ENCODE measurements at regions not wholly inside any gene's neighbourhood (a gene's known extent, or its start where the extent isn't known, plus 50 kb on each side); places are given as distances from the start of the nearest gene placed in this dataset.

DNA sequence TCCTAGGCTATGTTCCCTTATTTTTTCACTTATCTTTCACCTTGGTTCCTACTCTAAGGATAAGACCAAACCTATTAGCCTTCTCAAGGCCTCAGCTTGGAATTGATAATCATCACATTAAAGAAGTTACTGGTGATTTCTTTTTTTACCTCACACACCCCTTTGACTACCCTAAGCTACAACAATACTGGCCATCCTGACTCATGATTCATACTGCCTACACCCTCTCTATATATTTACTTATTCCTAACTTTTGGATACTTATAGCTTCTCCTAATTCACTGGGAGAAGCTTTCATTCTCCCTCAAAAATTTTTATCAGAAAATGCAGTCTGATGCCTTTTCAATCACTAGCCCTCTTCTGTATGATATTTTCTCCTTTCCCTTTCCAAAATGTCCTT is 256.1 kb downstream of the TBX18 start:
- no peak for DNase-seq (ENCODE audit: low read depth, low spot score)
- Histone ChIP-seq H3K4me3 (no peak overlapping the region), H3K27ac (no peak overlapping the region), H3K36me3 (ENCODE audit: insufficient read depth, low read length) (no peaks in the 10 kb centered on the region), H3K9ac (ENCODE audit: insufficient read length) (no peak overlapping the region), H3K9me3 (ENCODE audit: low read depth, low read length) (no peaks in the 10 kb centered on the region)
- TF ChIP-seq FOXP2 (optimal IDR thresholded peaks at IDR 0.05; ENCODE audit: control extremely low read depth, extremely low read length, insufficient read depth), result no peak
- TF ChIP-seq EZH2 (IDR thresholded peaks at IDR 0.05), result no peak
- no peak for TF ChIP-seq POLR2AphosphoS5 (IDR thresholded peaks at IDR 0.05; ENCODE audit: borderline replicate concordance, low read depth, low read length)

DNA sequence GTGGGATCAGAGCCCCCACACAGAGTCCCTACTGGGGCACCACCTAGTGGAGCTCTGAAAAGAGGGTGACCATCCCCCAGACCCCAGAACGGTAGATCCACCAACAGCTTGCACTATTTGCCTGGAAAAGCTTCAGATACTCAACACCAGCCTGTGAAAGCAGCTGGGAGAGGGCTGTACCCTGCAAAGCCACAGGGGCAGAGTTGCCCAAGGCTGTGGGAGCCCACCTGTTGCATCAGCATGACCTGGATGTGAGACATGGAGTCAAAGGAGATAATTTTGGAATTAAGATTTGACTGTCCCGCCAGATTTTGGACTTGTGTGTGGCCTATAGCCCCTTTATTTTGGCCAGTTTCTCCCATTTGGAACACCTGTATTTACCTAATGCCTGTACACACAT is 260.4 kb downstream of the TBX18 start:
- Histone ChIP-seq H3K4me3 (no peak overlapping the region), H3K27ac (no peak overlapping the region), H3K9ac (ENCODE audit: insufficient read length) (no peak overlapping the region), H3K36me3 (ENCODE audit: insufficient read depth, low read length) (no peaks in the 10 kb centered on the region), H3K9me3 (ENCODE audit: low read depth, low read length) (no peaks in the 10 kb centered on the region)
- DNase-seq (ENCODE audit: low read depth, low spot score), result no peak
- TF ChIP-seq POLR2AphosphoS5 (IDR thresholded peaks at IDR 0.05; ENCODE audit: borderline replicate concordance, low read depth, low read length) (no peak), FOXP2 (optimal IDR thresholded peaks at IDR 0.05; ENCODE audit: control extremely low read depth, extremely low read length, insufficient read depth) (no peak), EZH2 (IDR thresholded peaks at IDR 0.05) (no peak)

DNA sequence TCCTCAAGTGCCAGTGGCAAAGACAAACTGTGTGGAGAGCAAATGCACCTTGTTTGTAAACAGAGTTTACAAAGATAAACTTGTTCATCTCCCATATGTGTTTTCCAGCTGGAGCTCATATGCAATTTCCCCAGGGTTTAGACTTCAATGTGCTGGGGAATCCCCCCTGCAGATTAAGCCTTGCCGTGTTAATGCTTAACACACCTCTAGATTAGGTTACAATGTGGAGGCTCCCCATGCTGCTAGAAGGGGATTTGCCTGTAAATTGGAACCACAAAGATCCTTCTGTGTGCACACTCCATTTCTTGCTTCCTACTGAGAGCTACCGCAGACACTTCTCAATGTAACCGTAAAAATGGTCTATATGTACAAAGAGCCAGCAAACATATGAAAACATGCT is 263.1 kb downstream of the TBX18 start:
- no peak overlapping the region for H3K4me3 ChIP-seq
- DNase-seq (ENCODE audit: low read depth, low spot score), result no peak
- no peak overlapping the region for H3K9ac ChIP-seq (ENCODE audit: insufficient read length)
- no peaks in the 10 kb centered on the region for H3K9me3 ChIP-seq (ENCODE audit: low read depth, low read length)
- no peak for TF ChIP-seq POLR2AphosphoS5 (IDR thresholded peaks at IDR 0.05; ENCODE audit: borderline replicate concordance, low read depth, low read length)
- no peak for TF ChIP-seq FOXP2 (optimal IDR thresholded peaks at IDR 0.05; ENCODE audit: control extremely low read depth, extremely low read length, insufficient read depth)
- no peak overlapping the region for H3K27ac ChIP-seq
- no peaks in the 10 kb centered on the region for H3K36me3 ChIP-seq (ENCODE audit: insufficient read depth, low read length)

DNA sequence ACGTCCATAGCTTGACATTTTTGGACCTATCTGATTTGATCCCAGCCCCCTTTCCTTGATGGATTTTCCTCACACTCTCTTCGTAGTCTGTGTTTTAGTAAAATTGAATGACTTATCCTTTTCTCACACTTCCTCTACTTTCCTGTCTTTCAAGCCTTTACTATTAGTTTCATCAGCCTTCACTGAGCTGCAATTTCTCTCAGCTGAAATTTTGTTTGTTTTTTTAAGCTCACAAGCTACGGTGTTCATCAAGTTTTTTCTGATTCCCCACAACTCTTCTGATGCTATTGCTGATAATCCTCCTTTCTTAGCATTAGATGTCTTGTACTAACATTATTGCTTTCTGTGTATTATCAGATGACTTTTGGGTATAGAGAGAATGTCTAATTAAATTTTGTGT is 263.7 kb downstream of the TBX18 start:
- Histone ChIP-seq H3K9me3 (ENCODE audit: low read depth, low read length) (no peaks in the 10 kb centered on the region), H3K4me3 (no peak overlapping the region), H3K36me3 (ENCODE audit: insufficient read depth, low read length) (no peaks in the 10 kb centered on the region), H3K27ac (no peak overlapping the region), H3K9ac (ENCODE audit: insufficient read length) (no peak overlapping the region)
- DNase-seq (ENCODE audit: low read depth, low spot score), result no peak
- TF ChIP-seq POLR2AphosphoS5 (IDR thresholded peaks at IDR 0.05; ENCODE audit: borderline replicate concordance, low read depth, low read length) (no peak), EZH2 (IDR thresholded peaks at IDR 0.05) (no peak)

DNA sequence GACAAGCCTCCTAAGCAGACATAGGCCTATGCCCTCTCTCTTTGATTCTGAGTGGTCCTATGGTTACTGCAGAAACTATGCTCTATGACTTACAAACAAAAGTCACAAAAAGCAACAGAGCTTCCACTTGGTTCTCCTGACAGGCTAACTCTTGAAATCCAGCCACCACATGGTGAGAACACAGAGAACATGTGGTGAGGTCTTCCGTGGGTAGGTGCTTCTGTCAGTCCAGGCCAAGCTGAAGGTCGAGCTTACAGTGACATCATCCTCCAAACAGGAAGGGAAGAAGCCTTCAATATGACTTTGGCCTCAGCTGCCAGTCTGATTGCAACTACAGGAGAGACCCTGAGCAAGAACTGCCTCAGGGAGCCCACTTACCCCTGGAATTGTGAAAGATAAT is 265.5 kb downstream of the TBX18 start:
- H3K27ac ChIP-seq, result no peak overlapping the region
- no peak overlapping the region for H3K9ac ChIP-seq (ENCODE audit: insufficient read length)
- TF ChIP-seq EZH2 (IDR thresholded peaks at IDR 0.05) (no peak), FOXP2 (optimal IDR thresholded peaks at IDR 0.05; ENCODE audit: control extremely low read depth, extremely low read length, insufficient read depth) (no peak), POLR2AphosphoS5 (IDR thresholded peaks at IDR 0.05; ENCODE audit: borderline replicate concordance, low read depth, low read length) (no peak)
- H3K4me3 ChIP-seq, result no peak overlapping the region
- H3K36me3 ChIP-seq (ENCODE audit: insufficient read depth, low read length), result no peaks in the 10 kb centered on the region
- H3K9me3 ChIP-seq (ENCODE audit: low read depth, low read length), result no peaks in the 10 kb centered on the region
- DNase-seq (ENCODE audit: low read depth, low spot score), result no peak

DNA sequence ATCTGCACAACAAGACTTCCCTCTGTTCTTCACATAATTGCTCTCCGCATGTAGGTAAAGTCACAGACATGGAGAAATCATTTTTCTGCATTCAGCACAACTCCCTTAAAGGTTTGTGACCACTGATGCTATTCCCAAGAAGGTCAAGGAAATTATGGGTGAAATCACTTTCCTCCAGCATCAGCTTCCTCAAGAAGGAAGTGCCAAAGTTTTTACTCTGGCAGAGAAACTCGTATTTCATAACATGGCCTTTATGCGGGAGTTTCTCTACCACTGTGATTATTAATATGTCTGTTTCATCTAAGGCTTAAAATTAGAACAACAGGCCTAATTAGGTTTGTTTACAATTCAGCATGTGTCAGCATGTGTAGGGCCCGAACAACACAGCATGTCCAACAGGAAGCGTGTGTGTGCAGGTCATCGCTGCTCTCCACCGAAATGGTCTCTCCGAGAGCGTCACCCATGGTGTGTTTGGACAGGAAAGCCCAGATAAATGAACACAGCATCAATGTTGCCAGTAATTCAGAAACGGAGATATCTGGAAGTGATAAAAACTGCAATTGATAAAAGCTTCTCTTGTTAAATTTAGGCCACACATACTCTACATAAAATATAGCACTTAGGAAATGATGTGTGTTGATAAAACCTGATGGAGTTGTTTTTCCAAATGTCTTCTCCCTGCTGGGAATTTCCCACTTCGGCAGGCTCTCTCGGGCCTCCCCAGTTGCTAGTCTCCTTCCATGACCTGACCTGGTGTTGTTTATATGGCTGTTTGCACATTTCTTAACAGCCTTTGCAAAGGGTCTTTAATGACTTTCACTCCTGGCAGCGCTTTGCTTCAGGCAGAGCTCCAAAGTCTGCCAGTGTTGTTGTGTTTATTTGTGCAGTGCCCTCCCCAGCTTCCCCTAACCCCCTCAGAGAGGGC is 265.1 kb upstream of the CEP162 start:
- no peak overlapping the region for H3K4me3 ChIP-seq
- TF ChIP-seq FOXP2 (optimal IDR thresholded peaks at IDR 0.05; ENCODE audit: control extremely low read depth, extremely low read length, insufficient read depth) (no peak), POLR2AphosphoS5 (IDR thresholded peaks at IDR 0.05; ENCODE audit: borderline replicate concordance, low read depth, low read length) (no peak), EZH2 (IDR thresholded peaks at IDR 0.05) (no peak)
- H3K36me3 ChIP-seq (ENCODE audit: insufficient read depth, low read length), result no peaks in the 10 kb centered on the region
- no peaks in the 10 kb centered on the region for H3K9me3 ChIP-seq (ENCODE audit: low read depth, low read length)
- no peak overlapping the region for H3K9ac ChIP-seq (ENCODE audit: insufficient read length)
- DNase-seq (ENCODE audit: low read depth, low spot score), result no peak
- H3K27ac ChIP-seq, result no peak overlapping the region

DNA sequence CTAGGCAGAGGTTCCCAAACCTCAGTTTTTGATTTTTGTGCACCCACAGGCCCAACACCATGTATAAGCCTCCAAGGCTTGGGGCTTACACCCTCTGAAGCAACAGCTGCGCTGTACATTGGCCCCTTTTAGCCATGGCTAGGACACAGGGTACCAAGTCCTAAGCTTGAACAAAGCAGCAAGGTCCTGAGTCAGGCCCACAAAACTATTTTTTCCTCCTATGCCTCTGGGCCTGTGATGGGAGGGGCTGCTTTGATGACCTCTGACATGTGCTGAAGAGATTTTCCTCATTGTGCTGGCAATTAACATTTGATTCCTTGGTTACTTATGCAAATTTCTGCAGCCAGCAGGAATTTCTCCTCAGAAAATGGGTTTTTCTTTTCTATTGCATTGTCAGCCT is 262.2 kb upstream of the CEP162 start:
- Histone ChIP-seq H3K9me3 (ENCODE audit: low read depth, low read length) (no peaks in the 10 kb centered on the region), H3K4me3 (no peak overlapping the region), H3K9ac (ENCODE audit: insufficient read length) (no peak overlapping the region), H3K27ac (no peak overlapping the region), H3K36me3 (ENCODE audit: insufficient read depth, low read length) (no peaks in the 10 kb centered on the region)
- TF ChIP-seq EZH2 (IDR thresholded peaks at IDR 0.05) (no peak), FOXP2 (optimal IDR thresholded peaks at IDR 0.05; ENCODE audit: control extremely low read depth, extremely low read length, insufficient read depth) (no peak), POLR2AphosphoS5 (IDR thresholded peaks at IDR 0.05; ENCODE audit: borderline replicate concordance, low read depth, low read length) (no peak)
- no peak for DNase-seq (ENCODE audit: low read depth, low spot score)

DNA sequence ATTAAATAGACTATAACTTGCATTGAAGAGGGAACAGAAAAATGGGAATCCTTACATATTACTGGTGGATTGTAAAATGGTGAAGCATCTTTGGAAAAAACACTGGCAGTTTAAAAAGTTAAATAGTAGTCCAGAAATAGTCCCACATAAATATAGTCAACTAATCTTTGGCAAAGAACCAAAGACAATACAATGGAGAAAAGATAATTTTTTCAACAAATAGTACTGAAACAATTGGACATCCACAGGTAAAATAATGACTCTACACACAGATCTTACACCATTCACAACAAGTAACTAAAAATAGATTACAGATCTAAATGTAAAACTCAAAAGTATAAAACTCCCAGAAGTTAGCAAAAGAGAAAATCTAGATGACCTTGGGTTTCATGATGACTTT is 259.1 kb upstream of the CEP162 start:
- H3K9me3 ChIP-seq (ENCODE audit: low read depth, low read length), result no peaks in the 10 kb centered on the region
- TF ChIP-seq POLR2AphosphoS5 (IDR thresholded peaks at IDR 0.05; ENCODE audit: borderline replicate concordance, low read depth, low read length), result no peak
- TF ChIP-seq EZH2 (IDR thresholded peaks at IDR 0.05), result no peak
- no peak for TF ChIP-seq FOXP2 (optimal IDR thresholded peaks at IDR 0.05; ENCODE audit: control extremely low read depth, extremely low read length, insufficient read depth)
- H3K36me3 ChIP-seq (ENCODE audit: insufficient read depth, low read length), result no peaks in the 10 kb centered on the region
- H3K27ac ChIP-seq, result no peak overlapping the region
- H3K9ac ChIP-seq (ENCODE audit: insufficient read length), result no peak overlapping the region
- DNase-seq (ENCODE audit: low read depth, low spot score), result no peak
- no peak overlapping the region for H3K4me3 ChIP-seq

DNA sequence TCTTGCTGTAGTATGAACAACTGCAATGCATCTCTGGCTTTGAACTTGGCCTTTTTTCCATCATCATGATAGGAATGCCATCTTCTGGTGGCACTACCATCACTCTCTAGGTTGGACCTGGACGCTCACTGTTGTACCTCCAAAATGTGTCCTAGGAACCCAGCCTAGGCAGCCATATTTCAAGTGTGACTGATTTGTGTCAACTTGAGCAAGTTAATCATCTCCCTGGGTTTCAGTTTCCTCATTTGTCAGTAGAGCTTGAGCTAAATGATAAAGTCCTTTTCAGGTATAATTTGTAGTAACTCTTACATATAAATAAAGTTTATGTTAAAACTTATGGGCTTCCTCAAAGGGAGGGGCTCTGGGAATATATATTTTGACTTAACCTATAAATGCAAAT is 241.7 kb upstream of the CEP162 start:
- Histone ChIP-seq H3K36me3 (ENCODE audit: insufficient read depth, low read length) (no peaks in the 10 kb centered on the region), H3K27ac (no peak overlapping the region), H3K4me3 (no peak overlapping the region), H3K9me3 (ENCODE audit: low read depth, low read length) (no peaks in the 10 kb centered on the region), H3K9ac (ENCODE audit: insufficient read length) (no peak overlapping the region)
- DNase-seq (ENCODE audit: low read depth, low spot score), result no peak
- TF ChIP-seq FOXP2 (optimal IDR thresholded peaks at IDR 0.05; ENCODE audit: control extremely low read depth, extremely low read length, insufficient read depth) (no peak), POLR2AphosphoS5 (IDR thresholded peaks at IDR 0.05; ENCODE audit: borderline replicate concordance, low read depth, low read length) (no peak), EZH2 (IDR thresholded peaks at IDR 0.05) (no peak)

Data from SK-N-MC (cell line).